Endodermal cell (in vitro differentiated cells): ENCODE measurements at regions not wholly inside any gene's neighbourhood (a gene's known extent, or its start where the extent isn't known, plus 50 kb on each side); places are given as distances from the start of the nearest gene placed in this dataset.

Source experiments
- DNase-seq: peaks from one replicate; pipeline ENCODE4 v3.0.0-alpha.2; 2017
- H3K27ac ChIP-seq: 2 replicates; pipeline ENCODE4 v1.5.1; 2013; ENCODE audit warnings: mild to moderate bottlenecking, low read depth, low read length, moderate library complexity
- H3K27me3 ChIP-seq: 2 replicates; pipeline ENCODE4 v1.6.1; 2013; ENCODE audit warnings: mild to moderate bottlenecking, low read length, moderate library complexity; ENCODE audit not compliant: insufficient read depth, control insufficient read depth, poor library complexity, severe bottlenecking
- H3K36me3 ChIP-seq: 2 replicates; pipeline ENCODE4 v1.7.0; 2013; ENCODE audit warnings: mild to moderate bottlenecking, low read length, moderate library complexity; ENCODE audit not compliant: control insufficient read depth, insufficient read depth
- H3K4me1 ChIP-seq: one replicate; pipeline ENCODE4 v1.7.0; 2013; ENCODE audit warnings: low read length; ENCODE audit not compliant: control insufficient read depth, insufficient read depth
- H3K4me3 ChIP-seq: 2 replicates; pipeline ENCODE4 v1.5.1; 2013; ENCODE audit warnings: mild to moderate bottlenecking, low read length, moderate library complexity
- H3K9ac ChIP-seq: 2 replicates; pipeline ENCODE4 v1.6.1; 2013; ENCODE audit warnings: mild to moderate bottlenecking, low read length, moderate library complexity; ENCODE audit not compliant: poor library complexity, severe bottlenecking; ENCODE audit errors: extremely low read depth
- H3K9me3 ChIP-seq: 2 replicates; pipeline ENCODE4 v1.6.1; 2013; ENCODE audit warnings: mild to moderate bottlenecking, low read length, moderate library complexity; ENCODE audit not compliant: control insufficient read depth
- H3K27ac Mint-ChIP-seq: 2 replicates; pipeline ENCODE4 v1.8.0; 2020; ENCODE audit warnings: mixed read lengths
- H3K27me3 Mint-ChIP-seq: 2 replicates; pipeline ENCODE4 v1.8.0; 2021; ENCODE audit warnings: mild to moderate bottlenecking, mixed read lengths; ENCODE audit not compliant: insufficient read depth
- H3K36me3 Mint-ChIP-seq: 2 replicates; pipeline ENCODE4 v1.8.0; 2020; ENCODE audit warnings: low read depth, mixed read lengths
- H3K4me1 Mint-ChIP-seq: 2 replicates; pipeline ENCODE4 v1.8.0; 2020; ENCODE audit warnings: mixed read lengths
- H3K4me3 Mint-ChIP-seq: 2 replicates; pipeline ENCODE4 v1.8.0; 2020; ENCODE audit warnings: mild to moderate bottlenecking, moderate library complexity, mixed read lengths
- H3K9me3 Mint-ChIP-seq: 2 replicates; pipeline ENCODE4 v1.8.0; 2020; ENCODE audit warnings: mild to moderate bottlenecking, mixed read lengths
- WGBS, 2 experiments: methylation state at CpG; one replicate each; pipeline versions ENCODE4 v1.1.5 to v1.1.7; 2013; ENCODE audit warnings: missing lambda C conversion rate in 2 of 2, mixed read lengths in 1 of 2; ENCODE audit not compliant: insufficient coverage in 1 of 2, insufficient read length in 1 of 2; 5-methylcytosine and 5-hydroxymethylcytosine counted together
- TF ChIP-seq, protein P1 (sequence below): fragments of 200-600 bp; sonication (generic); conservative IDR thresholded peaks from 2 replicates; pipeline ENCODE4 v1.5.0; 2021; ENCODE audit warnings: antibody characterized with exemption, mild to moderate bottlenecking

- no peak overlapping the region for H3K4me3 Mint-ChIP-seq
- no peaks in the 10 kb centered on the region for H3K27me3 ChIP-seq
- TF ChIP-seq, protein P1, sequence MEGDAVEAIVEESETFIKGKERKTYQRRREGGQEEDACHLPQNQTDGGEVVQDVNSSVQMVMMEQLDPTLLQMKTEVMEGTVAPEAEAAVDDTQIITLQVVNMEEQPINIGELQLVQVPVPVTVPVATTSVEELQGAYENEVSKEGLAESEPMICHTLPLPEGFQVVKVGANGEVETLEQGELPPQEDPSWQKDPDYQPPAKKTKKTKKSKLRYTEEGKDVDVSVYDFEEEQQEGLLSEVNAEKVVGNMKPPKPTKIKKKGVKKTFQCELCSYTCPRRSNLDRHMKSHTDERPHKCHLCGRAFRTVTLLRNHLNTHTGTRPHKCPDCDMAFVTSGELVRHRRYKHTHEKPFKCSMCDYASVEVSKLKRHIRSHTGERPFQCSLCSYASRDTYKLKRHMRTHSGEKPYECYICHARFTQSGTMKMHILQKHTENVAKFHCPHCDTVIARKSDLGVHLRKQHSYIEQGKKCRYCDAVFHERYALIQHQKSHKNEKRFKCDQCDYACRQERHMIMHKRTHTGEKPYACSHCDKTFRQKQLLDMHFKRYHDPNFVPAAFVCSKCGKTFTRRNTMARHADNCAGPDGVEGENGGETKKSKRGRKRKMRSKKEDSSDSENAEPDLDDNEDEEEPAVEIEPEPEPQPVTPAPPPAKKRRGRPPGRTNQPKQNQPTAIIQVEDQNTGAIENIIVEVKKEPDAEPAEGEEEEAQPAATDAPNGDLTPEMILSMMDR, result no peak
- H3K36me3 Mint-ChIP-seq, result no peaks in the 10 kb centered on the region
- no peaks in the 10 kb centered on the region for H3K9me3 Mint-ChIP-seq
- H3K4me1 Mint-ChIP-seq, result peaks cover 4% of the 10 kb centered on the region
- no peak for DNase-seq
- no peak overlapping the region for H3K9ac ChIP-seq
- no peaks in the 10 kb centered on the region for H3K36me3 ChIP-seq
- no peaks in the 10 kb centered on the region for H3K4me1 ChIP-seq
- WGBS, 2 experiments, result 76% methylated on average over 2 of the region's 2 CpGs; no CpG with 5 or more reads in 1 of the 2 experiments
- no peak overlapping the region for H3K27ac Mint-ChIP-seq
- H3K27me3 Mint-ChIP-seq, result no peaks in the 10 kb centered on the region
- no peak overlapping the region for H3K27ac ChIP-seq
- no peak overlapping the region for H3K4me3 ChIP-seq
- H3K9me3 ChIP-seq, result no peaks in the 10 kb centered on the region
Observed at GRCh38 chr13:64362564-64362963, 2867.6 kb downstream of the PCDH9 start.

DNA sequence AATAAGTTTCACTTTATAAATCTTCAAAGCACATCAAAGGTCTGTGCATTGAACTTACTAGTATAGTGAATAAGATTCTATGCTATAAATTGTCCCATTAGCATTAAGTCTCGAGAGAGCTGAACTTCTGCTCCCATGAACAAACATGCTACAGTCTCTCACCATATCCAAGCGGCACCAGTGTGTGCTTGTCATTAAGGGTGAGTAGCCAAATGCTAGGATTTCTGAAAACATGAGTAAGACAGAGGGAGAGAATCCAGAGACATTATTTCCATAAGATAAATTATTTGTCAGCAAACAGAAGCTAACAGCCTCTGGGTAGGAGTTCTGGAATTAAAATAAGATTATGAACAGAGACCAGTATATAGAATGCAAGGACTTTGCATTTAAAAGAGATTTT lies 2882.5 kb downstream of the PCDH9 start:
- Histone ChIP-seq H3K9me3 (peaks cover 4% of the 10 kb centered on the region), H3K4me3 (no peak overlapping the region), H3K4me1 (no peaks in the 10 kb centered on the region), H3K27me3 (no peaks in the 10 kb centered on the region), H3K27ac (no peak overlapping the region), H3K9ac (no peak overlapping the region), H3K36me3 (no peaks in the 10 kb centered on the region)
- H3K9me3 Mint-ChIP-seq, result no peaks in the 10 kb centered on the region
- no peaks in the 10 kb centered on the region for H3K36me3 Mint-ChIP-seq
- no peak overlapping the region for H3K4me3 Mint-ChIP-seq
- TF ChIP-seq, protein P1, result no peak
- no peak for DNase-seq
- WGBS, 2 experiments, result 100% methylated on average over 2 of the region's 2 CpGs; no CpG with 5 or more reads in 1 of the 2 experiments
- no peak overlapping the region for H3K27ac Mint-ChIP-seq
- no peaks in the 10 kb centered on the region for H3K4me1 Mint-ChIP-seq
- no peaks in the 10 kb centered on the region for H3K27me3 Mint-ChIP-seq

DNA sequence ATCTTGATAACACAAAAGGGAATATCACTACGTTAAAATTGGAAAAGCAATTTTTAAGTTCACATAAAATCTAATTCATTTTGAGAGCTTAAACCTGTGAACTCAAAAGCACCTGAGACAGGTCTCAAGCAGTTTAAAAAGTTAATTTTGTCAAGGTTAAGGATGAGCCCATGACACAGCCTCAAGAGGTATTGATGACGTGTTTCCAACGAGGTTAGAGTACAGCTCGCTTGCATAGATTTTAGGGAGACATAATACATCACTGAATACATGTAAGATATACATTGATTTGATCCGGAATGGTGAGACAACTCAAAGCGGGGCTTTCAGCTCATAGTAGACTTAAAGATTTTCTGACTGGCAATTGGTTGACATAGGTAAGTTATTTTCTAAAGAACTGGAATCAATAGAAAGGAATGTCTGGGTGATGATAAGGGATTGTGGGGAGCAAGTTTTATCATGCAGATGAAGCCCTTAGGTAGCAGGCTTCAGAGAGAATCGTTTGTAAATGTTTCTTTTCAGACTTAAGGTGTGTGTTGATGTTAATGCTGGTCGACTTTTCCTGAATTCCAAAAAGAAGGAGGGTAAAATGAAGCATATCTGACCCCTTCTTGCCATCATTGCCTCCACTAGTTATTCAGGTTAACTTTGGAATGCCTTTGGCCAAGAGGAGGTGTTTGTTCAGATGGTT lies 2890.6 kb downstream of the PCDH9 start:
- Histone ChIP-seq H3K4me3 (no peak overlapping the region), H3K36me3 (no peaks in the 10 kb centered on the region), H3K9me3 (peaks cover 4% of the 10 kb centered on the region), H3K27ac (no peak overlapping the region), H3K27me3 (no peaks in the 10 kb centered on the region), H3K9ac (no peak overlapping the region), H3K4me1 (no peaks in the 10 kb centered on the region)
- no peak for DNase-seq
- H3K27ac Mint-ChIP-seq, result no peak overlapping the region
- H3K4me3 Mint-ChIP-seq, result no peak overlapping the region
- TF ChIP-seq, protein P1, result no peak
- H3K9me3 Mint-ChIP-seq, result peaks cover 7% of the 10 kb centered on the region
- no peaks in the 10 kb centered on the region for H3K27me3 Mint-ChIP-seq
- 71 to 77% methylated on average over 7 to 8 of the region's 8 CpGs for WGBS, 2 experiments
- no peaks in the 10 kb centered on the region for H3K36me3 Mint-ChIP-seq
- peaks cover 4% of the 10 kb centered on the region for H3K4me1 Mint-ChIP-seq
